ENCODE measurements at regions not wholly inside any gene's neighbourhood (a gene's known extent, or its start where the extent isn't known, plus 50 kb on each side); places are given as distances from the start of the nearest gene placed in this dataset.

DNA sequence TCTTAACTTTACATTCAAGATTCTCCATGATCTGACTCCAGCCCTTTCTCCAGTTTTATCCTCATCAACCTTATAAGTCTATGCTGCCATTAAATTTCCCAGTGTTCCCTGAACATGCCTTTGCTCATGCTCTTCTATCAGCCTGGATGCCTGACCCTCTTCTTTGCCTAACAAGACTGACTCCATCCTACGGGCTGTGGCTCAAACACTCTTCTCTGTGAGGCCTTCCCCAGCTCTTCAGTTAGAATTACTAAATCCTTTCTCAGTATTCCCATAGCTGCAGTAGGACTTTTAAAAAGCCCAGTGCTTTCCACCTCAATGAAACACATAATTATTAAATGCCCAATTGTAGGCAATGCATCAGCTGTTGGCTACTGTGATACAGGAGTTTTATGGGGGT lies 76.5 kb upstream of the GNG12 start:
- Mint-ChIP-seq H3K4me3 (no peak overlapping the region), H3K36me3 (no peaks in the 10 kb centered on the region), H3K27ac (no peak overlapping the region), H3K9me3 (peaks cover 9% of the 10 kb centered on the region), H3K27me3 (ENCODE audit: low read depth) (no peaks in the 10 kb centered on the region; the same call in 1 of the 2 replicates), H3K4me1 (peaks cover 13% of the 10 kb centered on the region)
- DNase-seq (ENCODE audit: low spot score) (no peak), ATAC-seq (no peak)
- TF ChIP-seq EMX1 (CRISPR knock-in tag; IDR thresholded peaks at IDR 0.05) (no peak), IRF2 (CRISPR knock-in tag; IDR thresholded peaks at IDR 0.05; ENCODE audit: borderline replicate concordance, low read depth) (no peak), FOXK1 (CRISPR knock-in tag; IDR thresholded peaks at IDR 0.05) (no peak), FOXP1 (CRISPR knock-in tag; IDR thresholded peaks at IDR 0.05; ENCODE audit: borderline replicate concordance) (no peak), ELF4 (CRISPR knock-in tag; IDR thresholded peaks at IDR 0.05; ENCODE audit: low read depth) (no peak), RELA (CRISPR knock-in tag; IDR thresholded peaks at IDR 0.05; ENCODE audit: borderline replicate concordance) (no peak), JUN (CRISPR knock-in tag; IDR thresholded peaks at IDR 0.05) (no peak)
- TF ChIP-seq, protein P1, sequence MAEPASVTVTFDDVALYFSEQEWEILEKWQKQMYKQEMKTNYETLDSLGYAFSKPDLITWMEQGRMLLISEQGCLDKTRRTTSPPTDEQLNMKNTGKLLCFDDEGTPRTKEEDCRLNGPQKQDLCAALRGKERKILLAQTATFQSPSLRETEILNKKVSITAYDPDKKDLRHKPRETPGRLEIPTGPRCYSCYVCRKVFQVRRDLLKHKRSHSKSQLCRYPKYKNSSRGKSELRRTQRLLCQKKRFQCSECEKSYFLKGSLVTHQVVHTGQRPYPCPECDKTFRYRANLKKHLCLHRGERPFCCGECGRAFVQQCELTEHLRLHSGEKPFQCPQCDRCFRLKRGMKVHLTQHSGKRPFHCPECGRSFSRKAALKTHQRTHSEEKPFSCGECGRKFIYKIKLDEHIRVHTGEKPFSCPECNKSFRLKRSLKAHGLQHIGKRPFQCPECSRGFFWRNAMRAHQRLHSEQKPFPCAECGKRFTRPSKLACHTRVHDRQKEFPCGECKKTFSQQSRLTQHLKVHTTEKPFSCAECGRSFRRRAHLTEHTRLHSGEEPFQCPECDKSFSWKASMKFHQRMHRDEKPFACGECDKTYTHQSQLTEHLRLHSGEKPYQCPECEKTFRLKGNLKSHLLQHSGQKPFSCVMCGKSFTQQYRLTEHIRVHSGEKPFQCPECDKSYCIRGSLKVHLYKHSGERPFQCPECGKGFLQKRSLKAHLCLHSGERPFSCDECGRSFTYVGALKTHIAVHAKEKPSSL (CRISPR knock-in tag; conservative IDR thresholded peaks at IDR 0.05) = no peak
- TF ChIP-seq, protein P2, sequence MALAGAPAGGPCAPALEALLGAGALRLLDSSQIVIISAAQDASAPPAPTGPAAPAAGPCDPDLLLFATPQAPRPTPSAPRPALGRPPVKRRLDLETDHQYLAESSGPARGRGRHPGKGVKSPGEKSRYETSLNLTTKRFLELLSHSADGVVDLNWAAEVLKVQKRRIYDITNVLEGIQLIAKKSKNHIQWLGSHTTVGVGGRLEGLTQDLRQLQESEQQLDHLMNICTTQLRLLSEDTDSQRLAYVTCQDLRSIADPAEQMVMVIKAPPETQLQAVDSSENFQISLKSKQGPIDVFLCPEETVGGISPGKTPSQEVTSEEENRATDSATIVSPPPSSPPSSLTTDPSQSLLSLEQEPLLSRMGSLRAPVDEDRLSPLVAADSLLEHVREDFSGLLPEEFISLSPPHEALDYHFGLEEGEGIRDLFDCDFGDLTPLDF (CRISPR knock-in tag; IDR thresholded peaks at IDR 0.05) = no peak
- CTCF ChIA-PET = no interaction called here
- POLR2A ChIA-PET = no interaction called here

DNA sequence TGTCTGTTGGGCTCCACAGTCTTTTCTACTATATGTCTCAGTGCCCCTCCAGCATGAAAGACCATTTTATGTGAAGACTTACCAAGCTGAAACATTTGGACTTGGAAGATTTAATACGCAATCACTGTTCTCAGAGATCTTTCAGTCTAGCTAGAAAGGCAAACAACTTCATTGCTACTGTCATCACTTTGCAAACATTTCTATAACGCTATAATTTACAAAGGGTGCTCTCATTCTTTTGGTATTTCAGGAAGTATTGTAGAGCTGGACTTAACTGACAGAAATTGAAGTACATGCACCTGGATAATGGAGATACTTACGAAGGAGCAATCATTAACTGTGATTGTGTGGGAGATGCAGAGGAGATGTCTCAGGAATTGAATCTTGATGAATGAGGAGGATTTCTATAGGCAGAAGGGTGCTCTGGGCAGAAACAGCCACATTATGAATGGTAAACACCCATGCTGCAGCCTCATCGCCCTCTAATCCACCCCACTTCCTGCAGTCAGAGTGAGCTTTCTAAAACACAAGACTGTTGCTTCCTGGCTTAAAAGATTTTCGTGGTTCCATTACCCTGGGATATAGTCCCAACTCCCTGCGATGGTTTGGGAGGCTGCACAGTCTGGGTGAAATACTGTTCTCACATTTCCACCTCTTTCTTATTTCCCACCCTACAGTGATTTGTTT lies 75.1 kb upstream of the GNG12 start:
- CTCF ChIA-PET = no interaction called here
- Mint-ChIP-seq H3K9me3 (peaks cover 5% of the 10 kb centered on the region; the same call in 1 of the 2 replicates), H3K36me3 (no peaks in the 10 kb centered on the region), H3K27me3 (ENCODE audit: low read depth) (no peaks in the 10 kb centered on the region; the same call in 1 of the 2 replicates), H3K27ac (no peak overlapping the region), H3K4me3 (no peak overlapping the region), H3K4me1 (peaks cover 13% of the 10 kb centered on the region)
- no peak for TF ChIP-seq ATF1 (CRISPR knock-in tag; IDR thresholded peaks at IDR 0.05)
- no peak for TF ChIP-seq MXD4 (CRISPR knock-in tag; IDR thresholded peaks at IDR 0.05; ENCODE audit: borderline replicate concordance)
- TF ChIP-seq ZNF121 (CRISPR knock-in tag; IDR thresholded peaks at IDR 0.05) = no peak
- no peak for TF ChIP-seq FOXJ3 (CRISPR knock-in tag; IDR thresholded peaks at IDR 0.05; ENCODE audit: borderline replicate concordance)
- no peak for TF ChIP-seq EMX1 (CRISPR knock-in tag; IDR thresholded peaks at IDR 0.05)
- no peak for TF ChIP-seq PRRX2 (CRISPR knock-in tag; IDR thresholded peaks at IDR 0.05)
- TF ChIP-seq, protein P3, sequence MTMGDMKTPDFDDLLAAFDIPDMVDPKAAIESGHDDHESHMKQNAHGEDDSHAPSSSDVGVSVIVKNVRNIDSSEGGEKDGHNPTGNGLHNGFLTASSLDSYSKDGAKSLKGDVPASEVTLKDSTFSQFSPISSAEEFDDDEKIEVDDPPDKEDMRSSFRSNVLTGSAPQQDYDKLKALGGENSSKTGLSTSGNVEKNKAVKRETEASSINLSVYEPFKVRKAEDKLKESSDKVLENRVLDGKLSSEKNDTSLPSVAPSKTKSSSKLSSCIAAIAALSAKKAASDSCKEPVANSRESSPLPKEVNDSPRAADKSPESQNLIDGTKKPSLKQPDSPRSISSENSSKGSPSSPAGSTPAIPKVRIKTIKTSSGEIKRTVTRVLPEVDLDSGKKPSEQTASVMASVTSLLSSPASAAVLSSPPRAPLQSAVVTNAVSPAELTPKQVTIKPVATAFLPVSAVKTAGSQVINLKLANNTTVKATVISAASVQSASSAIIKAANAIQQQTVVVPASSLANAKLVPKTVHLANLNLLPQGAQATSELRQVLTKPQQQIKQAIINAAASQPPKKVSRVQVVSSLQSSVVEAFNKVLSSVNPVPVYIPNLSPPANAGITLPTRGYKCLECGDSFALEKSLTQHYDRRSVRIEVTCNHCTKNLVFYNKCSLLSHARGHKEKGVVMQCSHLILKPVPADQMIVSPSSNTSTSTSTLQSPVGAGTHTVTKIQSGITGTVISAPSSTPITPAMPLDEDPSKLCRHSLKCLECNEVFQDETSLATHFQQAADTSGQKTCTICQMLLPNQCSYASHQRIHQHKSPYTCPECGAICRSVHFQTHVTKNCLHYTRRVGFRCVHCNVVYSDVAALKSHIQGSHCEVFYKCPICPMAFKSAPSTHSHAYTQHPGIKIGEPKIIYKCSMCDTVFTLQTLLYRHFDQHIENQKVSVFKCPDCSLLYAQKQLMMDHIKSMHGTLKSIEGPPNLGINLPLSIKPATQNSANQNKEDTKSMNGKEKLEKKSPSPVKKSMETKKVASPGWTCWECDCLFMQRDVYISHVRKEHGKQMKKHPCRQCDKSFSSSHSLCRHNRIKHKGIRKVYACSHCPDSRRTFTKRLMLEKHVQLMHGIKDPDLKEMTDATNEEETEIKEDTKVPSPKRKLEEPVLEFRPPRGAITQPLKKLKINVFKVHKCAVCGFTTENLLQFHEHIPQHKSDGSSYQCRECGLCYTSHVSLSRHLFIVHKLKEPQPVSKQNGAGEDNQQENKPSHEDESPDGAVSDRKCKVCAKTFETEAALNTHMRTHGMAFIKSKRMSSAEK (CRISPR knock-in tag; IDR thresholded peaks at IDR 0.05; ENCODE audit: borderline replicate concordance) = no peak
- TF ChIP-seq ZNF232 (CRISPR knock-in tag; IDR thresholded peaks at IDR 0.05) = no peak
- TF ChIP-seq, protein P4, sequence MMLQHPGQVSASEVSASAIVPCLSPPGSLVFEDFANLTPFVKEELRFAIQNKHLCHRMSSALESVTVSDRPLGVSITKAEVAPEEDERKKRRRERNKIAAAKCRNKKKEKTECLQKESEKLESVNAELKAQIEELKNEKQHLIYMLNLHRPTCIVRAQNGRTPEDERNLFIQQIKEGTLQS (CRISPR knock-in tag; conservative IDR thresholded peaks at IDR 0.05) = no peak
- TF ChIP-seq TEAD4 (CRISPR knock-in tag; IDR thresholded peaks at IDR 0.05) = no peak
- TF ChIP-seq NFYB (CRISPR knock-in tag; conservative IDR thresholded peaks at IDR 0.05; ENCODE audit: low read depth) = no peak
- no peak for TF ChIP-seq GTF2I (CRISPR knock-in tag; conservative IDR thresholded peaks at IDR 0.05)
- TF ChIP-seq NR3C1 (CRISPR knock-in tag; conservative IDR thresholded peaks at IDR 0.05; ENCODE audit: low read depth) = no peak
- TF ChIP-seq ETV6 (CRISPR knock-in tag; IDR thresholded peaks at IDR 0.05) = no peak
- no peak for TF ChIP-seq ESRRA (CRISPR knock-in tag; IDR thresholded peaks at IDR 0.05; ENCODE audit: borderline replicate concordance)
- no peak for TF ChIP-seq ZNF138 (CRISPR knock-in tag; conservative IDR thresholded peaks at IDR 0.05)
- no peak for TF ChIP-seq CREB1 (CRISPR knock-in tag; IDR thresholded peaks at IDR 0.05)
- TF ChIP-seq TEAD1 (CRISPR knock-in tag; IDR thresholded peaks at IDR 0.05) = no peak
- TF ChIP-seq, protein P5, sequence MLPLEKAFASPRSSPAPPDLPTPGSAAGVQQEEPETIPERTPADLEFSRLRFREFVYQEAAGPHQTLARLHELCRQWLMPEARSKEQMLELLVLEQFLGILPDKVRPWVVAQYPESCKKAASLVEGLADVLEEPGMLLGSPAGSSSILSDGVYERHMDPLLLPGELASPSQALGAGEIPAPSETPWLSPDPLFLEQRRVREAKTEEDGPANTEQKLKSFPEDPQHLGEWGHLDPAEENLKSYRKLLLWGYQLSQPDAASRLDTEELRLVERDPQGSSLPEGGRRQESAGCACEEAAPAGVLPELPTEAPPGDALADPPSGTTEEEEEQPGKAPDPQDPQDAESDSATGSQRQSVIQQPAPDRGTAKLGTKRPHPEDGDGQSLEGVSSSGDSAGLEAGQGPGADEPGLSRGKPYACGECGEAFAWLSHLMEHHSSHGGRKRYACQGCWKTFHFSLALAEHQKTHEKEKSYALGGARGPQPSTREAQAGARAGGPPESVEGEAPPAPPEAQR (CRISPR knock-in tag; IDR thresholded peaks at IDR 0.05) = no peak
- no peak for DNase-seq (ENCODE audit: low spot score)
- POLR2A ChIA-PET = no interaction called here
- ATAC-seq = no peak

Measured in WTC11 (cell line).